SK-N-SH (cell line): ENCODE measurements at regions not wholly inside any gene's neighbourhood (a gene's known extent, or its start where the extent isn't known, plus 50 kb on each side); places are given as distances from the start of the nearest gene placed in this dataset.

Source experiments
- CTCF ChIA-PET: fragments of 300-600, 350-600 bp; formaldehyde crosslinking; extraction: SDS; loops from one replicate; lab custom pipeline; 2021; lab: Yijun Ruan, JAX
- POLR2A ChIA-PET: fragments of 350-600 bp; sonication (Branson Sonifier 250); formaldehyde crosslinking; extraction: SDS; loops from one replicate; lab custom pipeline; 2020; ENCODE audit warnings: antibody characterized with exemption, inconsistent platforms; lab: Yijun Ruan, JAX
- DNase-seq: peaks from one replicate; pipeline ENCODE4 v3.0.0; 2012
- H2AFZ ChIP-seq: fragments of 200-600 bp; sonication (generic); 2 replicates; pipeline ENCODE4 v1.8.1; 2016; ENCODE audit warnings: antibody characterized with exemption, mild to moderate bottlenecking, low read depth
- H3F3A ChIP-seq: fragments of 200-600 bp; sonication (generic); replicated peaks from 2 replicates; pipeline ENCODE3; 2016; ENCODE audit warnings: antibody characterized with exemption, mild to moderate bottlenecking; ENCODE audit not compliant: insufficient read depth
- H3K27ac ChIP-seq, 2 experiments: fragments of 200-500 bp in 1 of 2; fragments of 200-600 bp in 1 of 2; sonication (Bioruptor generic) in 1 of 2; sonication (generic), shearing (Covaris generic) in 1 of 2; 2 replicates each; pipeline versions ENCODE4 v1.5.1 to v1.6.1; 2014 to 2016; ENCODE audit warnings: low read depth in 2 of 2, inconsistent platforms in 1 of 2, low read length in 1 of 2, mild to moderate bottlenecking in 1 of 2, mixed read lengths in 1 of 2
- H3K27me3 ChIP-seq: fragments of 200-600 bp; sonication (generic), shearing (Covaris generic); 2 replicates; pipeline ENCODE4 v1.6.1; 2016; ENCODE audit warnings: mixed run types; ENCODE audit not compliant: insufficient read depth
- H3K36me3 ChIP-seq, 2 experiments: fragments of 200-500 bp in 1 of 2; fragments of 200-600 bp in 1 of 2; sonication (Bioruptor generic) in 1 of 2; sonication (generic) in 1 of 2; replicated peaks in 1 of 2; 2 replicates each; pipeline versions ENCODE3 to v1.5.1; 2014 to 2016; ENCODE audit warnings: low read length in 1 of 2, mild to moderate bottlenecking in 1 of 2; ENCODE audit not compliant: insufficient read depth in 2 of 2, control insufficient read depth in 1 of 2
- H3K4me1 ChIP-seq, 2 experiments: fragments of 200-500 bp in 1 of 2; fragments of 200-600 bp in 1 of 2; sonication (Bioruptor generic) in 1 of 2; sonication (generic), shearing (Covaris generic) in 1 of 2; 2 replicates each; pipeline versions ENCODE4 v1.5.1 to v1.6.1; 2014 to 2016; ENCODE audit warnings: low read depth in 1 of 2, low read length in 1 of 2, mixed run types in 1 of 2; ENCODE audit not compliant: insufficient read depth in 2 of 2, control insufficient read depth in 1 of 2
- H3K4me2 ChIP-seq: fragments of 200-600 bp; sonication (generic), shearing (Covaris generic); 2 replicates; pipeline ENCODE4 v1.6.1; 2017; ENCODE audit warnings: mixed run types
- H3K4me3 ChIP-seq, 2 experiments: fragments of 200-500 bp in 1 of 2; fragments of 200-600 bp in 1 of 2; sonication (Bioruptor generic) in 1 of 2; sonication (generic), shearing (Covaris generic) in 1 of 2; 2 replicates each; pipeline versions ENCODE4 v1.5.1 to v1.8.1; 2014 to 2016; ENCODE audit warnings: low read depth in 2 of 2, inconsistent platforms in 1 of 2, low read length in 1 of 2, mild to moderate bottlenecking in 1 of 2, mixed read lengths in 1 of 2, moderate library complexity in 1 of 2
- H3K79me2 ChIP-seq: fragments of 200-600 bp; sonication (generic); 2 replicates; pipeline ENCODE4 v1.8.1; 2017; ENCODE audit warnings: mild to moderate bottlenecking; ENCODE audit not compliant: insufficient read depth
- H3K9ac ChIP-seq: fragments of 200-600 bp; sonication (generic); 2 replicates; pipeline ENCODE4 v1.6.1; 2017; ENCODE audit warnings: mixed run types
- H3K9me2 ChIP-seq: fragments of 200-600 bp; sonication (generic); 2 replicates; pipeline ENCODE4 v1.6.1; 2017; ENCODE audit warnings: mixed run types
- H3K9me3 ChIP-seq: fragments of 200-600 bp; sonication (generic); 2 replicates; pipeline ENCODE4 v1.6.1; 2017; ENCODE audit warnings: mixed run types, mild to moderate bottlenecking, moderate library complexity
- H4K20me1 ChIP-seq: fragments of 200-600 bp; sonication (generic); 2 replicates; pipeline ENCODE4 v1.6.1; 2017; ENCODE audit warnings: mild to moderate bottlenecking, mixed run types; ENCODE audit not compliant: insufficient read depth
- CTCF ChIP-seq: fragments of 200-600 bp; sonication (generic); IDR thresholded peaks from 2 replicates; pipeline ENCODE4 v1.6.1; 2017; ENCODE audit warnings: antibody characterized with exemption, mild to moderate bottlenecking, moderate library complexity
- IRF3 ChIP-seq: fragments of 150-350 bp; IDR thresholded peaks from 2 replicates; pipeline ENCODE4 v1.6.1; 2016; ENCODE audit warnings: mild to moderate bottlenecking, low read depth, low read length
- MAX ChIP-seq: IDR thresholded peaks from 2 replicates; pipeline ENCODE4 v1.4.0; 2012; ENCODE audit warnings: low read depth
- RAD21 ChIP-seq: IDR thresholded peaks from 2 replicates; pipeline ENCODE4 v1.6.1; 2012; ENCODE audit warnings: mild to moderate bottlenecking, low read length
- SIN3A ChIP-seq: IDR thresholded peaks from 2 replicates; pipeline ENCODE4 v1.6.1; 2012; ENCODE audit warnings: low read depth, mild to moderate bottlenecking, low read length, moderate library complexity, borderline replicate concordance
- SMC3 ChIP-seq: IDR thresholded peaks from 2 replicates; pipeline ENCODE4 v1.6.1; 2012; ENCODE audit warnings: low read depth, low read length, improper control_type of control experiment
- USF2 ChIP-seq: fragments of 150-350 bp; IDR thresholded peaks from 2 replicates; pipeline ENCODE4 v1.6.1; 2017; ENCODE audit warnings: antibody characterized with exemption, low read length, low read depth, borderline replicate concordance
- WGBS: methylation state at CpG from one replicate; pipeline ENCODE4 v1.1.6; 2017; ENCODE audit warnings: low lambda C conversion rate; 5-methylcytosine and 5-hydroxymethylcytosine counted together

GRCh38 chr17:13268791-13269595 lies 251.2 kb upstream of the ELAC2 start:
- CTCF ChIA-PET: interaction anchor here (0.7 kb wide), 1 partner anchor 17 kb away, joined by 3 read pairs; no protein-coding TSS in a partner anchor
- H3K4me1 ChIP-seq: no peaks in the 10 kb centered on the region

More at GRCh38 chr17:13268791-13269595, 251.2 kb upstream of the ELAC2 start:
- Histone ChIP-seq H3K9ac (no peak overlapping the region), H3K27me3 (peaks cover 20% of the 10 kb centered on the region; the same call in 1 of the 2 replicates), H3K9me2 (no peaks in the 10 kb centered on the region), H3K9me3 (no peaks in the 10 kb centered on the region), H3K36me3 (no peaks in the 10 kb centered on the region), H3K27ac (no peak overlapping the region), H3K4me3 (no peak overlapping the region), H2AFZ (no peak overlapping the region), H3K4me2 (no peak overlapping the region), H4K20me1 (no peaks in the 10 kb centered on the region), H3K79me2 (no peaks in the 10 kb centered on the region), H3F3A (no peaks in the 10 kb centered on the region)
- POLR2A ChIA-PET: no interaction called here
- no peak for TF ChIP-seq RAD21
- TF ChIP-seq IRF3: no peak
- no peak for TF ChIP-seq CTCF
- TF ChIP-seq SMC3: no peak
- TF ChIP-seq SIN3A: no peak
- no peak for TF ChIP-seq USF2
- no peak for TF ChIP-seq MAX
- WGBS: 1% methylated on average over 8 of the region's 8 CpGs
- DNase-seq: no peak
